ENCODE measurements at regions not wholly inside any gene's neighbourhood (a gene's known extent, or its start where the extent isn't known, plus 50 kb on each side); places are given as distances from the start of the nearest gene placed in this dataset.

DNA sequence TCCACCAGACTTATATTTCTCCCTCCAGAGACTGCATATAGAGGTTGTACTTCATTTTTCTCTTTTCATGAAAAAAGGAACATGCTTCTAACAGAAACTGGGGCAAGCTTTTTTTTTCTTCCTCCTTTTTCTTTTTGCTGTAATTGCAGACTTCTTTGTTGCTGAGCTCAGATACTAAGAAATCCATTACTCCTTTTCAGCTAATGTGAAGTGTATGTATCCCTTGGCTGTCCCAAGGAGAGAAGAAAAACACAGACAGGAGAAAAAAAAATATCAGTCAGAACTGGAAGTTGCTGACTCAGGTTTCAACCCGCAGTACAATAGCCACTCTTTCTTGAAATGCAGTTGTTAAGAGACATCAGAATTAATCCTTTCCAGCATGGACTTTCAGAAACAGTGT, 1248.4 kb downstream of the LRFN5 start:
- TF ChIP-seq, protein P1, sequence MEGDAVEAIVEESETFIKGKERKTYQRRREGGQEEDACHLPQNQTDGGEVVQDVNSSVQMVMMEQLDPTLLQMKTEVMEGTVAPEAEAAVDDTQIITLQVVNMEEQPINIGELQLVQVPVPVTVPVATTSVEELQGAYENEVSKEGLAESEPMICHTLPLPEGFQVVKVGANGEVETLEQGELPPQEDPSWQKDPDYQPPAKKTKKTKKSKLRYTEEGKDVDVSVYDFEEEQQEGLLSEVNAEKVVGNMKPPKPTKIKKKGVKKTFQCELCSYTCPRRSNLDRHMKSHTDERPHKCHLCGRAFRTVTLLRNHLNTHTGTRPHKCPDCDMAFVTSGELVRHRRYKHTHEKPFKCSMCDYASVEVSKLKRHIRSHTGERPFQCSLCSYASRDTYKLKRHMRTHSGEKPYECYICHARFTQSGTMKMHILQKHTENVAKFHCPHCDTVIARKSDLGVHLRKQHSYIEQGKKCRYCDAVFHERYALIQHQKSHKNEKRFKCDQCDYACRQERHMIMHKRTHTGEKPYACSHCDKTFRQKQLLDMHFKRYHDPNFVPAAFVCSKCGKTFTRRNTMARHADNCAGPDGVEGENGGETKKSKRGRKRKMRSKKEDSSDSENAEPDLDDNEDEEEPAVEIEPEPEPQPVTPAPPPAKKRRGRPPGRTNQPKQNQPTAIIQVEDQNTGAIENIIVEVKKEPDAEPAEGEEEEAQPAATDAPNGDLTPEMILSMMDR (IDR thresholded peaks at IDR 0.05 in 4 of 5, conservative IDR thresholded peaks at IDR 0.05 in 1 of 5): no peak
- TF ChIP-seq POLR2A (IDR thresholded peaks at IDR 0.05): no peak

Measured in gastrocnemius medialis (tissue), 4 donors.